ENCODE measurements at regions not wholly inside any gene's neighbourhood (a gene's known extent, or its start where the extent isn't known, plus 50 kb on each side); places are given as distances from the start of the nearest gene placed in this dataset.

GRCh38 chr11:116603728-116604323, 169.0 kb downstream of the BUD13 start:
- FAIRE-seq (no peak), DNase-seq (ENCODE audit: insufficient read length, low spot score) (no peak)

GRCh38 chr11:116602637-116602942, 170.2 kb downstream of the BUD13 start:
- no peak for DNase-seq (ENCODE audit: insufficient read length, low spot score)
- no peak for FAIRE-seq

DNA sequence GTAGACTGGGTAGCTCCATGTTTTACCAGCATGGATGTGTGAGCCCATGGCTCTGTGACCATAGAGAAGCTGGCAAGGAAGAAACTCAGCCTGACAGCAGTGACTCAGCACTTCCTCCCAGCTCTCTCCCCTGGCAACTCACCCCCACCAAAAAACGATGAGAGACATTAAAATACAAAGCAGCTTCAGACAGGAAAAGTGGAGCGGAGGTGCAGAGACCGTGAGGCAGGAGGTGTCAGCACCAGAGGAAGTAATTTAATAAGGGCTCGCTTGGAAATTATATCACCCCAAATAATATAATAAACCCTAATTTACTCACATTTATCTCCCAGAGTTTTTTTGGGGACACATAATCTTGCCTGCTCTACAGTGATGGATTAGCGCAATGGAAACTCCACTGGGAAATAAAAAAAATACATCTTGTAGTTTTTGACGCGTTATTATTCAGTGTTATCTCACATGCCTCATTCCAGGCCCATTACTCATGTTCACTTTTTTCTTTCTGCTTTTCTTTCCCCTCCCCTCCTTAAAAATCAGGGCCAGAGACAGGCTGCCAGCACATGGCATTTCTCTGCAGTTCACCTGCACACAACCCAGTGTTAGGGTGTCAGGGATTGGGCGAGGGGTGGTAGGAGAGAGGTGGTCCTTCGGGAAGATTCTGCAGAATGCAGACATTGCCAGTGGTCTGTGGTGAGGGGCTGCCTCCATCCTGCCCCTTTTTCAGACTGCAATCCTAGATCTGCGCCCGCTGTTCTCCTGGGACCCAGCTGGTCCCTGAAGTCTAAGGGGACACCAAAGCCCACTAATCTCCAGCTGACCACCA, 170.8 kb downstream of the BUD13 start:
- FAIRE-seq (no peak), DNase-seq (ENCODE audit: insufficient read length, low spot score) (no peak)

GRCh38 chr11:116600930-116601329, 171.9 kb downstream of the BUD13 start:
- DNase-seq (ENCODE audit: insufficient read length, low spot score) (no peak), FAIRE-seq (no peak)

GRCh38 chr11:116598556-116598955, 174.2 kb downstream of the BUD13 start:
- FAIRE-seq (no peak), DNase-seq (ENCODE audit: insufficient read length, low spot score) (no peak)

GRCh38 chr11:116598036-116598435, 174.8 kb downstream of the BUD13 start:
- FAIRE-seq = no peak
- no peak for DNase-seq (ENCODE audit: insufficient read length, low spot score)

DNA sequence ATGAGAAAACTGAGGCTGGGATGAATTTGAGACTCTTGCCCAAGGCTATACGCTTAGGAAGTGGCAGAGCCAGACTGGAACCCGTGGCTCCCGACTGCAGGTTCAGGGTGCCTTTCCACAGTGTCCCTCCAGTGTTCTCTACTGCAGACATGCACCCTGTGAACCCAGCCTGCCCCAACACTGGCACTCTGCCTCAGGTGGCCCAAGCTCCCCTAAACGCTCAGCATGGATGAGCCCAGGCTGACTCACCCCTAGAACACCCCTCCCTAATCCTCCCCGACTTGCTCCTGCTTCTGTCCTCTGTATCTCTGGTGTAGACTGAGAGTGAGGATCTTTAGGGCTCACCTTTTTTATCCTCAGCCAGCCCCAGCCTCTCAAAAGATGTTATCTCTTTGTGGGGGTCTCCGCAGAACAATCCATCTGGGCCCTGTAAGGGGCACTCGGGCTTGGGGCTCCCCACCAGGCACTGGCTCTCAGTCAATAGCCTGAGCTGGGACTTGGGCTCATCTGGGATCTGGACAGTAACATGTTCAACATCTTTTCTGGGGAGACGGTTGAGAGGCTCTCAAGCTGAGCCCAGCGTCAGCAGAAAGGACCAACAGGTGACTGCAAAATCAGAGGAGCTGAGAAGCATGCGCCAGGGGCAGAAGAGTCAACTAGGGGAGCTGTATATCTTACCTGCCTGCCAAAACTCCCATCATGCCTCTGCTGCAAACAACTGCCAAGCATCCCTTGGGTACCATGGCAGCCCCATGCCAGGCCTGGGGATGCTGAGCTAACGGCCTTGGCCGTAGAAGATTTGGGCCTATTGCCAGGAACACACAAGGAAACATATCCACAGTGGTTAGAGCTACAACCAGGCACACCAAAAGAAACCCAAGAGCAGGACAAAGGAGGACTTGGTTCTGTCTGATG, 176.2 kb downstream of the BUD13 start:
- FAIRE-seq (no peak), DNase-seq (ENCODE audit: insufficient read length, low spot score) (no peak)

GRCh38 chr11:116595305-116595880, 177.4 kb downstream of the BUD13 start:
- no peak for DNase-seq (ENCODE audit: insufficient read length, low spot score)
- FAIRE-seq = no peak

- FAIRE-seq (no peak), DNase-seq (ENCODE audit: insufficient read length, low spot score) (no peak)
These were observed 181.8 kb downstream of the BUD13 start for GRCh38 chr11:116590844-116591570.

DNA sequence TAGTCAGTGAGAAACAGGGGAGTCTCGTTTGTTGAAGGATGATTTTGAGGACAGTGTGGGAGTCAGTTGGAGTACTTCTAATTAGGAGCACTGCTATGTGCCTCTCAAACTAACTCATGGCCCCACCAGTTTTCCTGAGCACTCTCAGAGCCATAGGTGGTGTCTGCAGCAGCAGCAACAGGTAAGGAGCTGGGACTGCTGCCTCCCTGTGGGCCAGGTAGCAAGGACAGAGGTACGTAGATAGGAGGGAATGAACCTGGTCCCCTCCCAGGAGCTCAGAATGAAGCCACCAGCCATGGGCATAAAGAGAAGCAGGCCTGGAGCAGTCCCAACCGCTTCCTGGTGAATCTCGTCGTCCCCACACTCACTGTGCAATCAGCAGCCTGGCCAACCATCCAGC, 183.4 kb downstream of the BUD13 start:
- FAIRE-seq (no peak), DNase-seq (ENCODE audit: insufficient read length, low spot score) (no peak)

DNA sequence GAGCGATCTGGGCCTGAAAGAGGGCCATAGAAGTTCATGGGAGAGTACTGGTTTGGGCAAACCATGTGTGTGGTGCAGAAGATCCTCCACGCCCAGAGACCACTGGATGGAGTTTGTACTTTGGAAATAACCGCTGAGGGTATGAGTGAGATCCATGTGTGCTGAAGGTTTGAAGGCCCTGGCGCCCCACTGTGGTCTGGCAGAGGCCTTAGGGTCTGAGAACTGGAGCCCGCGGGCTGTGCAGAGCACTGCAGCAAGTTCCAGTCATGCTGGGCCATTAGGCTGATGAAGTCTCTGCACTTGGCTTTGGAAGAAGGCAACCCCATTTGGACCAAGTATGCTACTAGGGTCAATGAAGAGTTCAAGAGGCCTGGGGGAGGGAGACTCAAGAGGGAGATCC, 186.4 kb downstream of the BUD13 start:
- FAIRE-seq (no peak), DNase-seq (ENCODE audit: insufficient read length, low spot score) (no peak)

DNA sequence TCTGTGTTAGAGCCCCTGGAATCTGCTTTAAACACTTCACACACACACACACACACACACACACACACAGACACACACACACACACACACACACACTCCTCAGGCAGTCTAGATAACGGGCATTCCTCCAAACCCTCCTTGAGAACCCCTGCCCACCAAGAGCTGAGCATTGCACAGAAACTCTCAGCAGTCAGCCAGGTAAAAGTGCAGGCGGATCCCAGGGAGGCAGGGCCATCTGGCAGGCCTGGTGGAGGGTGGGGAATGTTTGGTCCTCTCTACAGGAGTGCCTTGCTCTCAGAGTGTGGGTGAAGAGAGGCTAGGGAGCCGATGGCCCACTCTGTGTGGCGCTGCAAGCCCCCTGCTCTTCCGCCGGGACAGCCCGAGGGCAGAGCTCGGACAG, 190.2 kb downstream of the BUD13 start:
- FAIRE-seq (no peak), DNase-seq (ENCODE audit: insufficient read length, low spot score) (no peak)

DNA sequence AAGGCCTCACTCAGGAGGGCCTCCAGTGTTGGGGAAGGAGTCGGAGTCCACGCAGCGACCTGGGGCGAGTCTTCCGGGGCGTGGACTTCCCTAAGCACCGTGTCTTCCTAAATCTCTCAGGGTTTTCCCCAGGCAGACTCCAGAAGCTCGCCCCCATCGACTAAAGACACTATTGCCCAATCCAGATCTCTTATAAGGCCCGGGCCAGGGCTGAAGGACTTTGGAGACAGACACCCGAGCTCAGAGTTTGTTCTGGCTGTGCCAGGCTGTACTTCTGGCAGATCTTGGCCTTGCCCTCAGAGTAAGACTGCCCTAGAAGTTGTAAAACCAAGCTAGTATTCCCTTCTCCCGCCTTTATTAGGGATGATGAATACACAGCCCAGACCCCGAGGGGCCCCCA, 191.4 kb downstream of the BUD13 start:
- DNase-seq (ENCODE audit: insufficient read length, low spot score) = no peak
- no peak for FAIRE-seq

DNA sequence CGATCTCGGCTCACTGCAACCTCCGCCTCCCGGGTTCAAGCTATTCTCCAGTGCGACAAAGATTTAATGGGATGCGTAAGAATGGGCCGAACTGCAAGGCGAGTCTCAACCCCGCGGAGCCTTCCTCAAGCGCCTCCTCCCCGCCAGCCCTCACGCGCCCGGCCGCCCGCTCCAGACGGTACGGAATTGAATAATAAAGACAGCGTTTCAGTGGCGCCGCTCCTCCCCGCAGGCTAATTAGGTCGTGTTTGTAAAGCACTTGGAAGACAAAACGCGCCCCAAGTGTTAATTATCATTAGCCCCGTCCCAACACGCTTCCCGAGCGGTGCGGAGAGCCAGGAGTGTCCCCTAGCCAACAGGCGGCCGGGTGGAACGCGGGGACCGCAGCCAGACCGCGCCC, 192.0 kb downstream of the BUD13 start:
- no peak for FAIRE-seq
- no peak for DNase-seq (ENCODE audit: insufficient read length, low spot score)

DNA sequence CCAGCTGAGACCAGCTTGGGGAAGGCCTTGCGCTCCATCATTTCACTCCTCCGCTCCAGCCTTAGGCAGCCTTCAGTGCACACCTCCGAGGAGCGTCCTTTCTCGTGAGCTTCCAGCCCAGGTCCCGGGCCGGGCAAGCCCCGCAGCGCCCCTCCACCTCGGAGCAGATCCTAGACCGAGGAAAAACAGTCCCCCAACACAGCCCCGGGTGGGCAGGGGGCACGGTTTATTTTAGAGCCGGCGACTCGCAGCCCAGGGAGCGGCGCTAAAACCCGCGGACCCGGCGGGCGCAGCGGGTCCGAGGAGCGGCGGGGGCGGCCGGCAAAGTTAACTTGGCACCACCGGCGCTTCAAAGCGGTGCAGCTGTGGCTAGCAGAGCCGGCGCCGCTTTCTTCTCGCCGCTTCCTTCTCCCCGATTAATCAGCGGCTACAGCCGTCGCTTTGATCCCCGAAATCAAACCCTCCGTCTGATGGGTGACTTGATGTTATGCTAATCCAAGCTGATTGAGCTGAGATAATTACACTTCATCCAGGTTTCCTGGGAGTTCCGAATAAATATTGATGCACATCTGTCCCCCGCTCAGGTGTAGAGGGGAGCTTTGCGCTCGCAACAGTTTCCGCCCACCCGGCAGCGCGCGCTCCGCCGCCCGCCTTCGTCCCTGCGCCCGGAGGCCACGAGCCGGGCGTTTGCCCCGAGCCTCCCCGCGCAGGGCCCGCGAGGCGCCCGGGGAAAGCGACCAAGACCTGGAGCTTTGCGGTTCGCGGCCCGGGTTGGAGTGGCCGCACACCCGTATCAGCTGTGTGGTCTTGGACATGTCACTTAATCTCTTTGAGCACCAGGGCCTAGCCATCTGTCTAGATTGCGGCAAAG, 192.7 kb downstream of the BUD13 start:
- DNase-seq (ENCODE audit: insufficient read length, low spot score) = no peak
- FAIRE-seq = no peak

DNA sequence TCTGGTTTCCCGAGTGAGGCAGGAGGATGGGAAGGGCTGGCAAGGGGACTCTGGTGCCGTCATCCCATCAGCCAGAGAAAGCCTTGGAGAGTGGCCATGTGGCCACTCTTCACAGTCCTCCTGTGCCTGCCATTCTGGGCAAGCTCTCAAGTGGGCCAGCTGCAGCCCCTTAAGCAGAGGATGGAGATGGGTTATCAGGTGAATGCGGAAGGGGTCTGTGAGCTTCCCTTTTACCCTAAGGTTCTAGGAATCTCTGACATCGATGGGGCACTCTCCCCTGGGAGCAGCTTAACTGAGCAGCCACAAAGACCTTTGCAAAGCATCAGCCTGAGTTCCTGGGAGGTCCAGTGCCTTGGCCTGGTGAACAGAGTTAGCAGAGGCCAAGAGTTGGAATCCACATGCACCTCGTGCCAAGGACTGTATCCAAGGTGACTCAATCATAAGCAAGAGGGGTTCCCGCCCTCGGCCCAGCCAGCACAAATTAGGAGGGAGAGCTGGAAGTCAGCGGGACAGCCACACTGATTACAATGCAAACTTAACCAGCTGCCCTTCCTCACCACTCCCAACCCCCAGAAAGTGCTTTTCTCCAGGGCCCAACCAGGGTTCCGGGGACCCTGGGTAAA, 193.6 kb downstream of the BUD13 start:
- FAIRE-seq (no peak), DNase-seq (ENCODE audit: insufficient read length, low spot score) (no peak)

- DNase-seq (ENCODE audit: insufficient read length, low spot score) (no peak), FAIRE-seq (no peak)
These were observed 194.8 kb downstream of the BUD13 start for GRCh38 chr11:116577956-116578355.

- no peak for DNase-seq (ENCODE audit: insufficient read length, low spot score)
These were observed 195.5 kb downstream of the BUD13 start for GRCh38 chr11:116577273-116577672.

GRCh38 chr11:116576526-116576925, 196.3 kb downstream of the BUD13 start:
- FAIRE-seq (no peak), DNase-seq (ENCODE audit: insufficient read length, low spot score) (no peak)

More at GRCh38 chr11:116577273-116577672, 195.5 kb downstream of the BUD13 start:
- no peak for FAIRE-seq
